Parathyroid adenoma (tissue), 2 donors: ENCODE measurements at regions not wholly inside any gene's neighbourhood (a gene's known extent, or its start where the extent isn't known, plus 50 kb on each side); places are given as distances from the start of the nearest gene placed in this dataset.

Source experiments
- H2AFZ ChIP-seq: fragments of 300-600 bp; sonication (generic); one replicate; pipeline ENCODE4 v1.7.0; 2017; ENCODE audit warnings: antibody characterized with exemption, mild to moderate bottlenecking
- H3K27ac ChIP-seq: fragments of 300-600 bp; sonication (generic); one replicate; pipeline ENCODE4 v1.7.0; 2017
- H3K27me3 ChIP-seq: fragments of 300-600 bp; sonication (generic); one replicate; pipeline ENCODE4 v1.7.0; 2017; ENCODE audit warnings: low read length; ENCODE audit not compliant: control insufficient read depth, insufficient read depth
- H3K36me3 ChIP-seq: fragments of 300-600 bp; sonication (generic); one replicate; pipeline ENCODE4 v1.7.0; 2017; ENCODE audit warnings: low read length; ENCODE audit not compliant: control insufficient read depth, insufficient read depth
- H3K4me1 ChIP-seq: fragments of 300-600 bp; sonication (generic); one replicate; pipeline ENCODE4 v1.7.0; 2017; ENCODE audit warnings: control low read depth
- H3K4me2 ChIP-seq: fragments of 300-600 bp; sonication (generic); one replicate; pipeline ENCODE4 v1.7.0; 2017; ENCODE audit warnings: low read length
- H3K4me3 ChIP-seq: fragments of 300-600 bp; sonication (generic); one replicate; pipeline ENCODE4 v1.7.0; 2017; ENCODE audit warnings: low read depth, low read length
- H3K79me2 ChIP-seq: fragments of 300-600 bp; sonication (generic); one replicate; pipeline ENCODE4 v1.7.0; 2017; ENCODE audit warnings: control low read depth
- H3K9ac ChIP-seq: fragments of 300-600 bp; sonication (generic); one replicate; pipeline ENCODE4 v1.7.0; 2017; ENCODE audit warnings: mild to moderate bottlenecking
- H3K9me3 ChIP-seq: fragments of 300-600 bp; sonication (generic); one replicate; pipeline ENCODE4 v1.7.0; 2017; ENCODE audit warnings: low read length; ENCODE audit not compliant: control insufficient read depth
- TF ChIP-seq, protein P1 (sequence below): fragments of 300-600 bp; sonication (generic); IDR thresholded peaks from one replicate; pipeline ENCODE4 v1.7.0; 2017; ENCODE audit warnings: antibody characterized with exemption, mild to moderate bottlenecking
- donor health status: primary hyperparathyroidism.

DNA sequence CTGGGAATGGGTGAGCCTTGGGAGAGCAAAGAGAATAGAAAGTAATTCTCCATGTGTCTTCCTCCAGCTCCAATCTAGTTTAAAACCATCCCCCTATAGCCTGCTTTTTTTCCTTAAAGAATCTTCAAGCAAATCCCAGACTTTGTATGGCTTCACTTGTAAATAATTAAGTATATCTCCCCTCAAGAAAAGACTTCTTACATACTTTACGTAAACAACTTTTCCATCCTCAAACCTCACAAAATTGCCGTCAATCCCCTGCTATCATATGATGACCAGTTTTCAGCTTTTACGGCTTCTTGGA is 88.5 kb upstream of the PHACTR3 start:
- no peak overlapping the region for H3K27ac ChIP-seq
- no peaks in the 10 kb centered on the region for H3K4me1 ChIP-seq
- TF ChIP-seq, protein P1, sequence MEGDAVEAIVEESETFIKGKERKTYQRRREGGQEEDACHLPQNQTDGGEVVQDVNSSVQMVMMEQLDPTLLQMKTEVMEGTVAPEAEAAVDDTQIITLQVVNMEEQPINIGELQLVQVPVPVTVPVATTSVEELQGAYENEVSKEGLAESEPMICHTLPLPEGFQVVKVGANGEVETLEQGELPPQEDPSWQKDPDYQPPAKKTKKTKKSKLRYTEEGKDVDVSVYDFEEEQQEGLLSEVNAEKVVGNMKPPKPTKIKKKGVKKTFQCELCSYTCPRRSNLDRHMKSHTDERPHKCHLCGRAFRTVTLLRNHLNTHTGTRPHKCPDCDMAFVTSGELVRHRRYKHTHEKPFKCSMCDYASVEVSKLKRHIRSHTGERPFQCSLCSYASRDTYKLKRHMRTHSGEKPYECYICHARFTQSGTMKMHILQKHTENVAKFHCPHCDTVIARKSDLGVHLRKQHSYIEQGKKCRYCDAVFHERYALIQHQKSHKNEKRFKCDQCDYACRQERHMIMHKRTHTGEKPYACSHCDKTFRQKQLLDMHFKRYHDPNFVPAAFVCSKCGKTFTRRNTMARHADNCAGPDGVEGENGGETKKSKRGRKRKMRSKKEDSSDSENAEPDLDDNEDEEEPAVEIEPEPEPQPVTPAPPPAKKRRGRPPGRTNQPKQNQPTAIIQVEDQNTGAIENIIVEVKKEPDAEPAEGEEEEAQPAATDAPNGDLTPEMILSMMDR = no peak
- H3K27me3 ChIP-seq = no peaks in the 10 kb centered on the region
- no peak overlapping the region for H3K9ac ChIP-seq
- H3K4me2 ChIP-seq = no peak overlapping the region
- H2AFZ ChIP-seq = no peak overlapping the region
- no peaks in the 10 kb centered on the region for H3K79me2 ChIP-seq
- H3K36me3 ChIP-seq = no peaks in the 10 kb centered on the region
- no peak overlapping the region for H3K4me3 ChIP-seq
- H3K9me3 ChIP-seq = no peaks in the 10 kb centered on the region

DNA sequence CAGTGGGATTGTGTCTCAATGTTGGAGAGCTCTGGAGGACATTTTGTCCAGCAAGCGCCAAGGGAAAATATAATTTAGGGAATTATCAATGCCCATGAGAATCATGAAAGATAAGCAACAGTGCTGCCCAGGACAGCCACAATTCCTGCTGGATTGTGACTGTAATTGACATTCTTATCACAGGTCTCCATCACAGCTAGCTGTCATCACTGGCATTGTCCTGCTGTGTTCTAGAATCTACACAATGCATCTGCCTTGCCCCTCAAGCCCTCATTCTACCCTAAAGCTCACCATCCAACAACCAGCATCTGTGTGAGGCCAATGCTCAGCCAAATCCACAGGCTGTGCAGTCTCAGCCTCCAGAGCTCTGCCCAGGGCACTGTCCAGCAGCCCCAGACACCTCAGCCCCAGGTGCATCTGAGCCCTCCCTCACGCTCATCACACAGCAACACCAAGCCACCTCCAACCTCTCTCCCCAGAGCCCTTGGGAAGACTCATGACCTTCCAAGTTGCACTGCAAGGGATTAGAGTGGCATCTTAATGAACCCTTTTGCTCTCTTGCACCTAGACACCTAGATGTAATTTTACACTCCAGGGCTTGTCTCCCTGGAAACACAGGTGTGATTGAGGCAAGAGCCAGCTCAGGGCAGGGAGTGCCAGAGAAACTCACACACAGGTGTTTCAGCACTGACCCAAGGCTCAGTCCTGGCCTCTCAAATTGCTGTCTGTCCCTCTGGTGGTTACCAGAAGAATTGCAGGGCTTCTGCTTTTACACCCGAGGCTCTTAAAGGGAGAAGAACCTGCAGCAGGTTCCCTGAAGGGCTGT is 85.2 kb upstream of the PHACTR3 start:
- H2AFZ ChIP-seq = no peak overlapping the region
- no peaks in the 10 kb centered on the region for H3K36me3 ChIP-seq
- TF ChIP-seq, protein P1 = peak; percentile 90
- no peaks in the 10 kb centered on the region for H3K27me3 ChIP-seq
- H3K4me2 ChIP-seq = no peak overlapping the region
- H3K79me2 ChIP-seq = no peaks in the 10 kb centered on the region
- H3K27ac ChIP-seq = no peak overlapping the region
- H3K4me1 ChIP-seq = no peaks in the 10 kb centered on the region
- no peaks in the 10 kb centered on the region for H3K9me3 ChIP-seq
- H3K4me3 ChIP-seq = no peak overlapping the region
- H3K9ac ChIP-seq = no peak overlapping the region

DNA sequence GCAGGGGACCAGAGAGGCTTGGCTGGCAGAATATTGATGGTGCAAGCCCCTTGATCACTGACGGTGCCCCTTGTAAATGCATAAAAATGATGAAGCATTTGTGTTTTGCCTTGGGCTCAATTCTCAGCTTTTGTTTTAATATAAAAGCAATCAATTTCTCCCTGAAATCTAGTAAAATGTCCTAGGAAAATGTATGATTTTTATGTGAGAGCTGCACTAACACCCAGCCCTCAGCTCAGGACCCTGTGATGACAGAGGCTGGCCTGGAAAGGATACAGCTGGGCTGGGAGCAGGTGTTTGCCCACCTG is 84.7 kb upstream of the PHACTR3 start:
- no peaks in the 10 kb centered on the region for H3K4me1 ChIP-seq
- no peaks in the 10 kb centered on the region for H3K79me2 ChIP-seq
- H3K4me2 ChIP-seq = no peak overlapping the region
- H3K27me3 ChIP-seq = no peaks in the 10 kb centered on the region
- H3K9me3 ChIP-seq = no peaks in the 10 kb centered on the region
- no peak overlapping the region for H3K27ac ChIP-seq
- TF ChIP-seq, protein P1 = no peak
- H3K36me3 ChIP-seq = no peaks in the 10 kb centered on the region
- H3K4me3 ChIP-seq = no peak overlapping the region
- no peak overlapping the region for H2AFZ ChIP-seq
- H3K9ac ChIP-seq = no peak overlapping the region

DNA sequence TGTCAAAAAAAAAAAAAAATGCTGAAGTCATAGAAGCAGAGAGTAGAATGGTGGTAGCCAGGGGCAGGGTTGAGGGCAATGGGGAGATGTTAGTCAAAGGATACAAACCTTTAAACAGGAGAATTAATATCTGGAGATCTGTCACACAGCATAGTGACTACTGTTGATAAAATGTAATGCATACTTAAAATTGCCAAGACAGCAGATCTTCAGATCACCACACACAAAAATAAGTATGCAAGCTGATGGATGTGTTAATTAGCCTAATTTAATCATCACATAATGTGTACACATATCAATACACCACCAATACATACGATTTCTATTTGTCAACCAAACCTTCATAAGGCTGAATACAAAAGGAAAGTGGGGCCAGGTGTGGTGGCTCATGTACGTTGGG is 83.5 kb upstream of the PHACTR3 start:
- Histone ChIP-seq H3K4me3 (no peak overlapping the region), H3K27ac (no peak overlapping the region), H3K79me2 (no peaks in the 10 kb centered on the region), H3K27me3 (peaks cover under 1% of the 10 kb centered on the region), H2AFZ (no peak overlapping the region), H3K9me3 (no peaks in the 10 kb centered on the region), H3K4me2 (no peak overlapping the region), H3K36me3 (no peaks in the 10 kb centered on the region), H3K4me1 (no peaks in the 10 kb centered on the region), H3K9ac (no peak overlapping the region)
- TF ChIP-seq, protein P1 = no peak

- peaks cover 4% of the 10 kb centered on the region for H3K27me3 ChIP-seq
- H2AFZ ChIP-seq = no peak overlapping the region
- H3K4me2 ChIP-seq = no peak overlapping the region
- H3K36me3 ChIP-seq = no peaks in the 10 kb centered on the region
- TF ChIP-seq, protein P1 = peak; percentile 82
- H3K27ac ChIP-seq = no peak overlapping the region
- H3K4me3 ChIP-seq = no peak overlapping the region
- H3K79me2 ChIP-seq = no peaks in the 10 kb centered on the region
- peaks cover 4% of the 10 kb centered on the region for H3K4me1 ChIP-seq
- no peaks in the 10 kb centered on the region for H3K9me3 ChIP-seq
- no peak overlapping the region for H3K9ac ChIP-seq
Observed at GRCh38 chr20:59525500-59526241, 78.7 kb upstream of the PHACTR3 start.
